HG03139 (cell line): ENCODE measurements at regions not wholly inside any gene's neighbourhood (a gene's known extent, or its start where the extent isn't known, plus 50 kb on each side); places are given as distances from the start of the nearest gene placed in this dataset.

ENCODE experiments used
- ATAC-seq: cut with Tn5 transposase; IDR thresholded peaks from one replicate; pipeline ENCODE4 v1.9.1; 2021; ENCODE audit not compliant: unreplicated experiment

- no peak for ATAC-seq
These were observed 1239.3 kb downstream of the SORCS1 start for GRCh38 chr10:105925045-105925785.

- no peak for ATAC-seq
These were observed 1243.2 kb downstream of the SORCS1 start for GRCh38 chr10:105921348-105921747.

- no peak for ATAC-seq
These were observed 1250.1 kb downstream of the SORCS1 start for GRCh38 chr10:105914432-105914831.

DNA sequence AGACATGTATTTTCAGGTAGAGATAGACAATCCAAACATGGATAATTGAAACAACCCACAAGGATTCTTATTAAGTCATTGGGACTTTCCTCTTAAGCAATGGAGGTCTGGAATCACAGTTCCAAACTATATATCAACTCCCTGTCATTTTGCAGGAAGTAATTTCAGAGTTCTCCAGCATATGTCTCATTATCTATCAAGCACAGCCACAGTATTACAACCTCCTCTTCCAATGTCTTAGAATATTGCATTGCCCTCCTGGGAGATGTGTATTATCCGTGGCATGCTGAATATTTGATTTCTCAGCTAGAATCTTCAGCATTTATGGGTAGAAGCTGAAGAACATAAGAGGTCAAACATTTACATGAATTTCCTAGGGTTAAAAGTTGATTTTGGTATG lies 1255.8 kb downstream of the SORCS1 start:
- ATAC-seq = no peak

DNA sequence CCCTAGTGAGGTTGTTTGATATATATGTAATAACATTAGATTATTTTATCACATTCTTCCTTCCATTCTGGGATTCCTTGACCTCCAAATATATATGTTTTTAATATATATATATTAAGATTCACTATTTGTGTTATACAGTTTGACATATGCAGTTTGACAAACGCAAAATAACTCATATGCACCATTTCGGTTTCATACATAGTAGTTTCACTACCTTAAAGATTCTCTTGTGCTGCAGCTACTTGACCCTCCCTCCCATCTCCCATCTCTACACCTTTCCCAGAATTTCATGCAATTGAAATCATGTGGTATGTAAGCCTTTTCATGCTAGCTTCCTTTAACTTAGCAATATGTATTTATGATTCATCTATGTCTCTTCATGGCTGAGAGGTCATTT lies 1244.4 kb downstream of the SORCS3 start:
- no peak for ATAC-seq

GRCh38 chr10:105879401-105879800 lies 1238.3 kb downstream of the SORCS3 start:
- no peak for ATAC-seq

- no peak for ATAC-seq
These were observed 1234.0 kb downstream of the SORCS3 start for GRCh38 chr10:105875050-105875449.

- ATAC-seq = no peak
These were observed 1231.6 kb downstream of the SORCS3 start for GRCh38 chr10:105872665-105873064.

DNA sequence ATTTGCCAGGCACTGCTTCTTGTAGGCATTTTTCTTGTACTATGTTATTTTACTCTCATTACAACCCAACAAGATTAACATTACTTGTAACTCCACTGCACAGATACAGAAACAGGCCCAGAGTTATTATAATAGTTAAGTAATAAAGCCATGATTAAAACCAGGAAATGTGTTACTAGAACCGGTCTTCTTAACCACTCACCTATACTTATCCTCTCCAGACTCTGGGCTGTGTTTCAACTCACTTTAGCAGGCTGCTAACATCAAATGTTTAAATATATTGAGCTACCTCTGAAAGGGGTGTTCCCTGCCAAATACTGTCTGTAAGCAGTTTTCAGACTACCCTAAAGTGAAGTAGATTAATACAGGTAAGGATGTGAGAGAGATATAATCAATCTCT lies 1227.8 kb downstream of the SORCS3 start:
- ATAC-seq = no peak

DNA sequence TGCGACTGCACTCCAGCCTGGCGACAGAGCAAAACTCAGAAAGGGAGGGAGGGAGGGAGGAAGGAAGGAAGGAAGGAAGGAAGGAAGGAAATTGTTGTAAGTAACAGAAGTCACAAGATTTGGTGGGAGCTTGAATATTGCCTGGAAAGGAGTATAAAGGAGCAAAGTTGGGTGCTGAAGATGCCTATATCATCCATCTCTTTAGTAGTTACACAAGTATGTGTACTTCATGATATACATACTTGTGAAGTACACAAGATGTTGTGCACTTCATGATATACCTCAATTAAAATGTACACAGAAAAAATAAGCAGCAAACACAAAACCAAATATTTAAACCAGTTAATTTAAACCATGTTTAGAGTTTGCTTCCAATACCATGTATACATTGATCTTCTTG lies 1223.8 kb downstream of the SORCS3 start:
- ATAC-seq = no peak

DNA sequence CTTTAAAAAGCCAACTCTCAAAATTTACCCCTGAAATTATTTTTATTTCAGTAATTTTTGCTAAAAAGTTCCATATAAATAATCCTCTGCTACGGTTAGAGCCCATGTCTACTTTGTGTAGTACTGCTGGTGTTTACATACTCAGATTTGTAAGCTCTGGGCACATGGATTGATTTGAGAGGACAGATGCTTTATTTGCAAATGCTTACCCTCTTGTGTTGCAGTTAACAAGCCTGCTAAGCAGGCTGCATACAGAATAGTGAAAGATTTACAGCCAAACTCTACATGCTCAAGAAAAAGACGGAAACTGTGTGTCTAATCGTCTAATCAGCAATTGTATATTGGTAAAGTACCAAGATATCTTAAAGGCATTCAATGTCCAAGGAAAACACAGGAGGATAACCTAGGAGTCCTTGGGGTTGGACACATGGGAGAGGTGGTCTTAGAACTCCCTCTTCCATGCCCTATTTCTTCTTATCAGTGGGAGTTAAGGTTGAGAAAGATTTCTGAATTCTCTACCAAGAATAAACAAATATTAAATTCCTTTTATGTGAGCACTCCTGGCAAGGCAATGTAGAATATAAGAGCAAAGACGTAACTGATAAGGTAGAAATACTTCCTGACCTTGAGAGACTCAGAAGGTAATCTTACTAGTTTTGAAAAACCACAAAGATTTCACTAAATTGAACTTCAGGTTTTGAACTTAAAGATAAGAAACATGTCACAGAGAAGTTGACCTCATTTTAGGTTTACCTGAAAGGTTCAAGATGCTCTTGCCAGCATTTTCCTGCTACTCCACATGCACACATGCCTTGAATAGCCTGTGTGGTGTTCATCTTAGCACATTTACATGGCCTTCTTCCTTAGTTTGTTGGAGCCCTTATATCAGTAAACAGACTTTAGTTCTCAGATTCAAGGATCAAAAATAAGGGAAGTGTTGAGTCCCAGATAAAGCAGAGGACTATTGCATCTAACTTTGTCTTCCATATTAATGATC lies 1216.5 kb downstream of the SORCS3 start:
- ATAC-seq = no peak

DNA sequence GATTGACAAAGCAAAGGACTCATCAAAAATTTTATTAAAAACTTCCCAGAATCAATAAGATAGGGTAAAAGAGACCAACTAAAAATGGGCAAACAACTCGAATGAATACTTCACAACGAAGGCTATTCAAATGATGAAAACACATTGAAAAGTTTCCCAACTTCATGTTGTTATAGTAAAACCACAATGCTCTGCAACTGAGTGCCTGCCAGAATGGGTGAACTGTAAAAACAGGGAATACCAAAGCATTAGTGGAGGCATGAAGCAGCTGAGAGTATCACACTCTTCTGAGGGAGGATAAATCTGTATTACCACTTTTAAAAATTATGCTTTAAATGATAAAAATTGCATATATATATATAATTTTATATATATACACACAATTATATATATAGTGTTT lies 1214.7 kb downstream of the SORCS3 start:
- ATAC-seq = no peak

GRCh38 chr10:105844676-105845570 lies 1203.8 kb downstream of the SORCS3 start:
- ATAC-seq = no peak

- no peak for ATAC-seq
These were observed 1203.2 kb downstream of the SORCS3 start for GRCh38 chr10:105844241-105844640.

DNA sequence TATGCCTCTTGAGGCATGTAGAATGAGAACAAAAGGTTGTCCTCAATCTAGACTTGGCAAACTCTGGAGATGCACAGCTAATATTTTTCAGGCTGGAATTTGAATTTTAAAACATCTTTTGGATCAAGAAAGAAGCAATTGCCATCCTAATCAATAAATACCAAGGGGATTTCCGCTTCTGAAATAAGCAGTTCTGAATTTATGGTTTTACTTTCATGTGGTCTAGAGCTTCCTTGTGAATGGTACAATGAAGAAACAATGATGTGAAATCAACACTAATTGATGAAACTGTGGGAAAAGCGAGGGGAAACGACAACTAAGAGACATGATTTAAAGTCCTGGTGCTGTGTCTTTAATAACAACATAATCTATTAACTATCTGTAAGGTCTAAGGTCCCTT lies 1202.7 kb downstream of the SORCS3 start:
- ATAC-seq = no peak

DNA sequence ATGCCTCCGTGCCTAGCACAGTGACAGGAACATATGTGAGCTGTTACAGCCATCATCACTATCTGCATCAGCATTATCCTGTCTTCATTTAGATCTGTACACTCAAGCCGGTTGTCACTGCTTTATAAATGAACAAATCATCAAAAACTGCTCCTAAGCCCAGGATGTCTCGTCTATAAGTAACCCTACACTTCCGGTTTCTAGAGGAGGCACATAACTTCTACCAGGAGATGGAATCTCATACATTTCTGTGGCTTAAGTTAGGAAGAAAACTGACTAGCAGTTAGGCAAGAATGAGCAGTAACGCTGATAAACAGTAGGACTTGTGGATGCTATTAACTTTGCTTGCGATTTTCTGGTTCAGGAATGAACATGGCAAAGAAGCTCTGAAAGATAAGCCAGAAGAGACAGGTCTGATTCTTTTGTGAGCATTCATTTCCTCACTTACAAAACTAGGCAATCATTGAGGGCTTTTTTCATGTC lies 1199.2 kb downstream of the SORCS3 start:
- ATAC-seq = no peak

DNA sequence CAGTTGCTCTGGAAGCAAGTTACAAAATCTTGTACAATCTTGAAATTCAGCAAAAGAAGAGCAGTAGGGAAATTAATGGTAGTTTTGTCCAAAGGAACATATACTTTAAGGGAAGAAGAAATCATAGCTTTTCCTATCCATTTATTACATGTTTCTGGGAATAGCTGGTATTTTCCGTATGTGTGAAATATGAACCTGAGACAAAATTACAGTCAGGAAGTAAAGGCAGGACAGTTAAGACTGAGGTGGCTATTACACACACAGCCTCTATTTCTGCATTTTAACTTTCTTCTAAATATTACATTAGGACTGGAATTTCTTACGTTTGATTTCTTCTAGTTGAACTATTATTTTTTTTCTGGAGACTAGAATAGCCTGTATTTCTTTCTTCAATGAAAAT lies 1197.3 kb downstream of the SORCS3 start:
- ATAC-seq = no peak

- ATAC-seq = peak; percentile 86
These were observed 1196.9 kb downstream of the SORCS3 start for GRCh38 chr10:105837951-105838350.

DNA sequence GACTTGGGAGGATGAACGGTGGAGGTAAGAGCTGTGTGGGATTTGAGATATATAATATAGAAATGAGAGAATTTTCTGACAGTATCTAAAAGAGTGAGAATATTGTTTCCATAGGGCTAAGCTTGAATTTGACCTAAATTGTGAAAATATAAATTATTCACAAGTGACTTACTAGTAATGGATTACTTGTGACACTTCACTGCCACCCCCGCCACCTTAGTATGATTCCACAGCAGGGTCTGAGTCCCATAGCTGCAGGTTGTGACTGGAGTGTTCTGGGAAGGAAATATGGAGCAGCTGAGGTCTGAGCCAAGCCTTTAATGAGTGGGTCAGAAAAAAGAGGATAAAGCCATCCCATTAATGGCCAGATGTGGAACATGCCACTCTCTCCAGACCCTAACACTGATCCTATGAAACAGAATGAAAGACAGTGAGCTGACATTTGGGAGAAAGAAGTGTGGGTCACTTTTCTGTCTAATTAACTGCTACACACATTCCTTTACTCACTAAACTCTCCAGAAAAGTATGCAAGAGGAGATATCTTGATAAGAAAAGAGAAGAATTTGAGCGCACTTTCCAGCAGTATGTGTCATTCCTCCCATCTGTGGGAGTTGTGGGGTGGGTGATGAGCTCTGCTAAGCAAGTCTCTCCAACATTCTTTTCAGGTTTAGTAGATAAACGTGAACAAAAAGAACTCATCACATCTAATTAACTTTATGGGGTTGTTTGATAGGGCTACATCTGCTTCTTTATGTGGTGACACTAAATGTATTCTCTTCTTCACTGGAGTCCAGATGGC lies 1193.4 kb downstream of the SORCS3 start:
- no peak for ATAC-seq

- ATAC-seq = no peak
These were observed 1186.0 kb downstream of the SORCS3 start for GRCh38 chr10:105827133-105827532.
